GM12878 (cell line): ENCODE measurements at regions not wholly inside any gene's neighbourhood (a gene's known extent, or its start where the extent isn't known, plus 50 kb on each side); places are given as distances from the start of the nearest gene placed in this dataset.

Source experiments
- BHLHE40 ChIP-seq, 2 experiments: fragments of 450-650 bp in 1 of 2; IDR thresholded peaks; 2 replicates each; pipeline ENCODE4 v1.6.1; 2011 to 2017; ENCODE audit warnings: low read depth in 2 of 2, borderline replicate concordance in 1 of 2, improper control_type of control experiment in 1 of 2, low read length in 1 of 2, mild to moderate bottlenecking in 1 of 2
- CTCF ChIP-seq, 3 experiments: IDR thresholded peaks in 2 of 3; conservative IDR thresholded peaks in 1 of 3; 2 replicates each; pipeline ENCODE4 v1.5.1; 2011; ENCODE audit warnings: low read depth in 3 of 3, low read length in 3 of 3, mild to moderate bottlenecking in 3 of 3, control low read depth in 2 of 3, moderate library complexity in 2 of 3, inconsistent platforms in 1 of 3, mixed read lengths in 1 of 3; ENCODE audit not compliant: control insufficient read depth in 2 of 3, insufficient read depth in 1 of 3; ENCODE audit errors: extremely low read depth in 1 of 3

DNA sequence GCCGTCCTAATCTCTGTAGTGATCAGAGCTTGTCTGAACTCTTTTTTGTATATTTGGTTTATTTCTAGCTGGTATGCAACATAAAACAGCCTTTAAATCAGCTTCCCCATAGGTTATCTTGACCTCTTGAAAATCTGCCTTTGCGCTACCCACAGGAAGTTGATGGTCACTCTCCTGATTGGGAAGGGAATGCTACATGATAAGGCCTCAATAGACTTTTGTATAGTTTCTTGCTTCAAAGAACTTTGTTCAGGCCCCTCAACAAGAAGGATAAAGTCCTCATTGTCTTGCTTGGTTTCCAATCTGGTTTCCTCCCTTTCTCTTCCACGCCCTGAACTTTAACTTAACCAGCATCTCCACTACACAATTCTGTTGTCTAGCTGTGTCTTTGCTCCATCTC is 95.4 kb upstream of the TENT5A start:
- TF ChIP-seq CTCF (IDR thresholded peaks at IDR 0.05 in 2 of 3, conservative IDR thresholded peaks at IDR 0.05 in 1 of 3; ENCODE audit: control insufficient read depth in 2 of 3, extremely low read depth in 1 of 3, insufficient read depth in 1 of 3, low read depth in 3 of 3, low read length in 3 of 3) (no peak), BHLHE40 (IDR thresholded peaks at IDR 0.05; ENCODE audit: borderline replicate concordance in 1 of 2, low read depth in 2 of 2, low read length in 1 of 2) (no peak)
